ENCODE measurements at regions not wholly inside any gene's neighbourhood (a gene's known extent, or its start where the extent isn't known, plus 50 kb on each side); places are given as distances from the start of the nearest gene placed in this dataset.

GRCh38 chr5:5767286-5767928 is 344.9 kb downstream of the ICE1 start:
- TF ChIP-seq, protein P1, sequence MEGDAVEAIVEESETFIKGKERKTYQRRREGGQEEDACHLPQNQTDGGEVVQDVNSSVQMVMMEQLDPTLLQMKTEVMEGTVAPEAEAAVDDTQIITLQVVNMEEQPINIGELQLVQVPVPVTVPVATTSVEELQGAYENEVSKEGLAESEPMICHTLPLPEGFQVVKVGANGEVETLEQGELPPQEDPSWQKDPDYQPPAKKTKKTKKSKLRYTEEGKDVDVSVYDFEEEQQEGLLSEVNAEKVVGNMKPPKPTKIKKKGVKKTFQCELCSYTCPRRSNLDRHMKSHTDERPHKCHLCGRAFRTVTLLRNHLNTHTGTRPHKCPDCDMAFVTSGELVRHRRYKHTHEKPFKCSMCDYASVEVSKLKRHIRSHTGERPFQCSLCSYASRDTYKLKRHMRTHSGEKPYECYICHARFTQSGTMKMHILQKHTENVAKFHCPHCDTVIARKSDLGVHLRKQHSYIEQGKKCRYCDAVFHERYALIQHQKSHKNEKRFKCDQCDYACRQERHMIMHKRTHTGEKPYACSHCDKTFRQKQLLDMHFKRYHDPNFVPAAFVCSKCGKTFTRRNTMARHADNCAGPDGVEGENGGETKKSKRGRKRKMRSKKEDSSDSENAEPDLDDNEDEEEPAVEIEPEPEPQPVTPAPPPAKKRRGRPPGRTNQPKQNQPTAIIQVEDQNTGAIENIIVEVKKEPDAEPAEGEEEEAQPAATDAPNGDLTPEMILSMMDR (IDR thresholded peaks at IDR 0.05): no peak
- no peak for TF ChIP-seq POLR2A (IDR thresholded peaks at IDR 0.05)

All from gastroesophageal sphincter (tissue), 3 donors.